HepG2 (cell line): ENCODE measurements at regions not wholly inside any gene's neighbourhood (a gene's known extent, or its start where the extent isn't known, plus 50 kb on each side); places are given as distances from the start of the nearest gene placed in this dataset.

Experiments used
- CTCF ChIP-seq: sonication (generic); formaldehyde crosslinking; IDR thresholded peaks from 2 replicates; pipeline ENCODE4 v1.5.0; 2020; ENCODE audit warnings: mild to moderate bottlenecking, missing genetic modification reagents, moderate library complexity
- KDM1A ChIP-seq: IDR thresholded peaks from 2 replicates; pipeline ENCODE4 v1.6.1; 2016; ENCODE audit warnings: missing compliant biosample characterization
- PAX8 ChIP-seq: sonication (generic); formaldehyde crosslinking; IDR thresholded peaks from 2 replicates; pipeline ENCODE4 v1.8.0; 2022; ENCODE audit warnings: mild to moderate bottlenecking, missing genetic modification reagents, borderline replicate concordance
- POLR2AphosphoS5 ChIP-seq: IDR thresholded peaks from 2 replicates; pipeline ENCODE4 v1.6.1; 2012; ENCODE audit warnings: low read depth, low read length
- PREB ChIP-seq: sonication (generic); formaldehyde crosslinking; IDR thresholded peaks from 2 replicates; pipeline ENCODE4 v1.4.0; 2020; ENCODE audit warnings: missing genetic modification reagents
- ZMYM2 ChIP-seq: sonication (generic); formaldehyde crosslinking; IDR thresholded peaks from 2 replicates; pipeline ENCODE4 v1.8.0; 2022; ENCODE audit warnings: mild to moderate bottlenecking, missing genetic modification reagents
- ZNF589 ChIP-seq: sonication (generic); formaldehyde crosslinking; conservative IDR thresholded peaks from 2 replicates; pipeline ENCODE4 v1.8.0; 2022; ENCODE audit warnings: mild to moderate bottlenecking, moderate library complexity, missing genetic modification reagents
- TF ChIP-seq, protein P1 (sequence below): sonication (generic); formaldehyde crosslinking; IDR thresholded peaks from 2 replicates; pipeline ENCODE4 v1.4.0; 2020; ENCODE audit warnings: missing genetic modification reagents
- TF ChIP-seq, protein P2 (sequence below): sonication (generic); formaldehyde crosslinking; IDR thresholded peaks from 2 replicates; pipeline ENCODE4 v1.4.0; 2020; ENCODE audit warnings: missing genetic modification reagents
- TF ChIP-seq, protein P3 (sequence below): IDR thresholded peaks from 2 replicates; pipeline ENCODE4 v1.6.1; 2016; ENCODE audit warnings: mild to moderate bottlenecking

DNA sequence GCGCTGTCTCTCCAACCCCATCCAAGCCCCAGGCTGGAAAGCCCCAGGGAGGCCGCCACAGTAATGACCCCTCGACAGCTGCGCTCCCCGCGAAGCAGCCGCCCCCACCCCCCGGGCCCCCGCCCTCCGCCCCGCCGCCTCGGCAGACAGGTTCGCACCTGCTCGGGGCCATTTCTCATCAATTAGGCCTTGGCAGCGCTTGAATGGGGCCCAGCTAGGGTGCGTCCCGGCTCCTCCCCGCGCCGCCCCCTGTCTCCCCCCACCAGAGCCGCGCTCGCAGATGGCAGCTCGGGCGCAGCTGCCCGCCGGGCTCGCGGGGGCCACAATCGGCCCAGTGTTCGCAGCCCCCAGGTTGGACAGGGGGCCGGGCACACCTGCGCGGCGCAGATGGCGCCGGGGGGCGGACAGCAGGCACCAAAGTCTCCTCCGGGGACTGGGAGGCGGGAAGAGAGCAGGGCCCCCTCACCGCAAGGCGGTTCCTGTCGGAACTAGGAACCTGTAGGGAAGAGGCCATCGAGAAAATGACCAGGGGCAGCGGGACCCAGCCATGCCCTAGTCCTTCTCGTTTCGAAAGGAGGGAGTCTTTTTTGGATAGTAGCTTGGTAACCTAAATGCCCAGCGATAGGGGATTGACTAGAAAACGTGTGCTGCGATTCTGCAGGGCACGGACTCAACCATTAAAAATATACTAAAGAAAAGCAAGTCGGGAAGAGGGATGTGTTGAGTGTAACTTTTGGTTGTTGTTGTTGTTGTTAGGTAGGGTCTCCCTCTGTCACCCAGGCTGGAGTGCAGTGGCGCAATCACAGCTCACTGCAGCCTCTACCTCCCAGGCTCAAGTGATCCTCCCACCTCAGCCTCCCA is 83.2 kb upstream of the EYA2 start:
- TF ChIP-seq CTCF (CRISPR knock-in tag) (no peak), ZMYM2 (CRISPR knock-in tag) (no peak), KDM1A (no peak), PAX8 (CRISPR knock-in tag) (no peak), POLR2AphosphoS5 (no peak), PREB (CRISPR knock-in tag) (no peak), ZNF589 (CRISPR knock-in tag) (no peak)
- TF ChIP-seq, protein P1, sequence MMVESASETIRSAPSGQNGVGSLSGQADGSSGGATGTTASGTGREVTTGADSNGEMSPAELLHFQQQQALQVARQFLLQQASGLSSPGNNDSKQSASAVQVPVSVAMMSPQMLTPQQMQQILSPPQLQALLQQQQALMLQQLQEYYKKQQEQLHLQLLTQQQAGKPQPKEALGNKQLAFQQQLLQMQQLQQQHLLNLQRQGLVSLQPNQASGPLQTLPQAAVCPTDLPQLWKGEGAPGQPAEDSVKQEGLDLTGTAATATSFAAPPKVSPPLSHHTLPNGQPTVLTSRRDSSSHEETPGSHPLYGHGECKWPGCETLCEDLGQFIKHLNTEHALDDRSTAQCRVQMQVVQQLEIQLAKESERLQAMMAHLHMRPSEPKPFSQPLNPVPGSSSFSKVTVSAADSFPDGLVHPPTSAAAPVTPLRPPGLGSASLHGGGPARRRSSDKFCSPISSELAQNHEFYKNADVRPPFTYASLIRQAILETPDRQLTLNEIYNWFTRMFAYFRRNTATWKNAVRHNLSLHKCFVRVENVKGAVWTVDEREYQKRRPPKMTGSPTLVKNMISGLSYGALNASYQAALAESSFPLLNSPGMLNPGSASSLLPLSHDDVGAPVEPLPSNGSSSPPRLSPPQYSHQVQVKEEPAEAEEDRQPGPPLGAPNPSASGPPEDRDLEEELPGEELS (CRISPR knock-in tag), result no peak
- TF ChIP-seq, protein P2, sequence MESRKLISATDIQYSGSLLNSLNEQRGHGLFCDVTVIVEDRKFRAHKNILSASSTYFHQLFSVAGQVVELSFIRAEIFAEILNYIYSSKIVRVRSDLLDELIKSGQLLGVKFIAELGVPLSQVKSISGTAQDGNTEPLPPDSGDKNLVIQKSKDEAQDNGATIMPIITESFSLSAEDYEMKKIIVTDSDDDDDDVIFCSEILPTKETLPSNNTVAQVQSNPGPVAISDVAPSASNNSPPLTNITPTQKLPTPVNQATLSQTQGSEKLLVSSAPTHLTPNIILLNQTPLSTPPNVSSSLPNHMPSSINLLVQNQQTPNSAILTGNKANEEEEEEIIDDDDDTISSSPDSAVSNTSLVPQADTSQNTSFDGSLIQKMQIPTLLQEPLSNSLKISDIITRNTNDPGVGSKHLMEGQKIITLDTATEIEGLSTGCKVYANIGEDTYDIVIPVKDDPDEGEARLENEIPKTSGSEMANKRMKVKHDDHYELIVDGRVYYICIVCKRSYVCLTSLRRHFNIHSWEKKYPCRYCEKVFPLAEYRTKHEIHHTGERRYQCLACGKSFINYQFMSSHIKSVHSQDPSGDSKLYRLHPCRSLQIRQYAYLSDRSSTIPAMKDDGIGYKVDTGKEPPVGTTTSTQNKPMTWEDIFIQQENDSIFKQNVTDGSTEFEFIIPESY (CRISPR knock-in tag), result no peak
- TF ChIP-seq, protein P3, sequence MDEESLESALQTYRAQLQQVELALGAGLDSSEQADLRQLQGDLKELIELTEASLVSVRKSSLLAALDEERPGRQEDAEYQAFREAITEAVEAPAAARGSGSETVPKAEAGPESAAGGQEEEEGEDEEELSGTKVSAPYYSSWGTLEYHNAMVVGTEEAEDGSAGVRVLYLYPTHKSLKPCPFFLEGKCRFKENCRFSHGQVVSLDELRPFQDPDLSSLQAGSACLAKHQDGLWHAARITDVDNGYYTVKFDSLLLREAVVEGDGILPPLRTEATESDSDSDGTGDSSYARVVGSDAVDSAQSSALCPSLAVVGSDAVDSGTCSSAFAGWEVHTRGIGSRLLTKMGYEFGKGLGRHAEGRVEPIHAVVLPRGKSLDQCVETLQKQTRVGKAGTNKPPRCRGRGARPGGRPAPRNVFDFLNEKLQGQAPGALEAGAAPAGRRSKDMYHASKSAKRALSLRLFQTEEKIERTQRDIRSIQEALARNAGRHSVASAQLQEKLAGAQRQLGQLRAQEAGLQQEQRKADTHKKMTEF (CRISPR knock-in tag), result no peak
